ENCODE measurements at regions not wholly inside any gene's neighbourhood (a gene's known extent, or its start where the extent isn't known, plus 50 kb on each side); places are given as distances from the start of the nearest gene placed in this dataset.

- DNase-seq (ENCODE audit: low spot score in 2 of 2), result no peak
- no peak for TF ChIP-seq EP300 (IDR thresholded peaks at IDR 0.05)
- TF ChIP-seq POLR2A (IDR thresholded peaks at IDR 0.05), result no peak
- no peak for TF ChIP-seq CTCF (IDR thresholded peaks at IDR 0.05)
- TF ChIP-seq POLR2AphosphoS5 (IDR thresholded peaks at IDR 0.05), result no peak
- Histone ChIP-seq H3K27ac (no peak overlapping the region), H3K36me3 (no peaks in the 10 kb centered on the region), H3K4me3 (no peak overlapping the region), H3K27me3 (no peaks in the 10 kb centered on the region), H3K9me3 (no peaks in the 10 kb centered on the region), H3K4me1 (no peaks in the 10 kb centered on the region)
- WGBS, result 64% methylated on average over 4 of the region's 4 CpGs
These were observed 722.5 kb upstream of the ATXN7L3B start for GRCh38 chr12:73815072-73815645.

- Histone ChIP-seq H3K27ac (no peak overlapping the region), H3K9me3 (no peaks in the 10 kb centered on the region), H3K4me1 (no peaks in the 10 kb centered on the region), H3K36me3 (no peaks in the 10 kb centered on the region), H3K27me3 (no peaks in the 10 kb centered on the region), H3K4me3 (no peak overlapping the region)
- TF ChIP-seq EP300 (IDR thresholded peaks at IDR 0.05) (no peak), POLR2A (IDR thresholded peaks at IDR 0.05) (no peak), POLR2AphosphoS5 (IDR thresholded peaks at IDR 0.05) (no peak), CTCF (IDR thresholded peaks at IDR 0.05) (no peak)
- 75% methylated on average over 2 of the region's 2 CpGs for WGBS
- no peak for DNase-seq (ENCODE audit: low spot score in 2 of 2)
These were observed 720.5 kb upstream of the ATXN7L3B start for GRCh38 chr12:73817161-73817560.

- no peak overlapping the region for H3K27ac ChIP-seq
- H3K9me3 ChIP-seq, result no peaks in the 10 kb centered on the region
- TF ChIP-seq CTCF (IDR thresholded peaks at IDR 0.05), result no peak
- TF ChIP-seq POLR2AphosphoS5 (IDR thresholded peaks at IDR 0.05), result no peak
- no peak for TF ChIP-seq POLR2A (IDR thresholded peaks at IDR 0.05)
- no peak for TF ChIP-seq EP300 (IDR thresholded peaks at IDR 0.05)
- H3K27me3 ChIP-seq, result no peaks in the 10 kb centered on the region
- H3K4me1 ChIP-seq, result no peaks in the 10 kb centered on the region
- DNase-seq (ENCODE audit: low spot score in 2 of 2), result no peak
- no peak overlapping the region for H3K4me3 ChIP-seq
- H3K36me3 ChIP-seq, result no peaks in the 10 kb centered on the region
- WGBS, result 49% methylated on average over 3 of the region's 3 CpGs
These were observed 703.9 kb upstream of the ATXN7L3B start for GRCh38 chr12:73833746-73834145.

- Histone ChIP-seq H3K4me1 (no peaks in the 10 kb centered on the region), H3K9me3 (no peaks in the 10 kb centered on the region), H3K36me3 (no peaks in the 10 kb centered on the region), H3K27ac (no peak overlapping the region), H3K4me3 (no peak overlapping the region), H3K27me3 (no peaks in the 10 kb centered on the region)
- WGBS, result 89% methylated on average over 2 of the region's 2 CpGs
- no peak for DNase-seq (ENCODE audit: low spot score in 2 of 2)
- TF ChIP-seq POLR2AphosphoS5 (IDR thresholded peaks at IDR 0.05) (no peak), EP300 (IDR thresholded peaks at IDR 0.05) (no peak), CTCF (IDR thresholded peaks at IDR 0.05) (no peak), POLR2A (IDR thresholded peaks at IDR 0.05) (no peak)
These were observed 695.7 kb upstream of the ATXN7L3B start for GRCh38 chr12:73841963-73842362.

GRCh38 chr12:73863546-73863945 is 674.1 kb upstream of the ATXN7L3B start:
- H3K27me3 ChIP-seq, result no peaks in the 10 kb centered on the region
- no peaks in the 10 kb centered on the region for H3K9me3 ChIP-seq
- 51% methylated on average over 2 of the region's 2 CpGs for WGBS
- no peak overlapping the region for H3K4me3 ChIP-seq
- H3K4me1 ChIP-seq, result no peaks in the 10 kb centered on the region
- no peak for DNase-seq (ENCODE audit: low spot score in 2 of 2)
- no peak overlapping the region for H3K27ac ChIP-seq
- no peaks in the 10 kb centered on the region for H3K36me3 ChIP-seq
- TF ChIP-seq POLR2A (IDR thresholded peaks at IDR 0.05), result no peak
- TF ChIP-seq EP300 (IDR thresholded peaks at IDR 0.05), result no peak
- TF ChIP-seq POLR2AphosphoS5 (IDR thresholded peaks at IDR 0.05), result no peak
- TF ChIP-seq CTCF (IDR thresholded peaks at IDR 0.05), result no peak

Measured in suprapubic skin (tissue), 4 donors.